GM10248 (cell line): ENCODE measurements at regions not wholly inside any gene's neighbourhood (a gene's known extent, or its start where the extent isn't known, plus 50 kb on each side); places are given as distances from the start of the nearest gene placed in this dataset.

Experiments used
- CTCF ChIA-PET: fragments of 300-600 bp; sonication (Branson Sonifier 250); formaldehyde crosslinking; extraction: SDS; loops from one replicate; lab custom pipeline; 2021; ENCODE audit warnings: antibody characterized with exemption; lab: Yijun Ruan, JAX
- POLR2A ChIA-PET: fragments of 350-650 bp; sonication (Branson Sonifier 250); formaldehyde crosslinking; extraction: SDS; loops from one replicate; lab custom pipeline; 2020; ENCODE audit warnings: antibody characterized with exemption; lab: Yijun Ruan, JAX
- DNase-seq: peaks from one replicate; pipeline ENCODE4 v3.0.0; 2012; ENCODE audit errors: extremely low spot score
- TF ChIP-seq, protein P1 (sequence below): IDR thresholded peaks from 2 replicates; pipeline ENCODE4 v1.5.1; 2012; ENCODE audit warnings: mild to moderate bottlenecking, low read depth; ENCODE audit errors: extremely low read depth, missing control alignments, control extremely low read depth

DNA sequence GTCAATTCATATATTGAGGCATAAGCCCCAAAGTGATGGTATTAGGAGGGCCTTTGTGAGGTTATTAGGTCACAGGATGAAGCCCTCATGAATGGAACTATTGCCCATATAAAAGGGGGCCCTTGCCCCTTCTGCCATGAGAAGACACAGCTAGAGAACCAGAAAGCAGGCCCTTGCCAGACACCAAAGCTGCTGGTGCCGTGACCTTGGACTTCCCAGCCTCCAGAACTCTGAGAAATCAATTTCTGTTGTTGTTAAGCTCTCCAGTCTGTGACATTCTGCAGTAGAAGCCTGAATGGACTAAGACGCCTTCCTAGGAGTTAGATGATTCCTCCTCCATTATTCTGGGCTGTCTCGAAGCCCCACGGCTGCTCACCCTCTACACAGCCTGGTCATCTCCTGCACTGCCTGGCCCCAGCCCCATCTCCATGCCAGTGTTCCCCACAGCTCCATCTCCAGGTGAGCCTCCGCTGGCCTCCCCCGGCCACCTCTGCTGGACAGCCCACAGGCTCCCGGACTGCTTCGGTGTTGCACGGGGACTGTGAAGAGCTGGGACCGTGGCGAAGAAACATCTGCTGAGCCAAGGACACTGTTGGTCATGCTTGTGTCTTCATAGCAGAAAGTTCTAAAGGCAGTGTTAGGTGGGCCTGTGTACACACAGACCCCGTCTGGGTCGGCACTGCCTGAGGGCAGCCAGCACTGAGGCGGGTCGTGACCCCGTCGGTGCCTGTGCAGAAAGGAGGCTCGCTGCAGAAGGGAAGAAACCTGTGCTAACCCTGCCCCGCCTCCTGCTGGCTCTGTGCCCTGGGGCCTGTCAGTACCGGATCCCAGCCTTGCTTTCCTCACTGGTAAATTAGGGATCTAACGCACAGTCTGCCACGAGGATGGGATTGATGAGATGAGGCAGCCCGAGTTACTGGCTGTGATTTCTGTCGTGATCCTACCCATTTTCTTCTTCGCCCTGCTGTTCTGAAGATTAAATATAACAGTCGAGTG lies 55.1 kb upstream of the CNOT6 start:
- ChIA-PET POLR2A (no interaction called here), CTCF (no interaction called here)
- DNase-seq, result no peak
- TF ChIP-seq, protein P1, sequence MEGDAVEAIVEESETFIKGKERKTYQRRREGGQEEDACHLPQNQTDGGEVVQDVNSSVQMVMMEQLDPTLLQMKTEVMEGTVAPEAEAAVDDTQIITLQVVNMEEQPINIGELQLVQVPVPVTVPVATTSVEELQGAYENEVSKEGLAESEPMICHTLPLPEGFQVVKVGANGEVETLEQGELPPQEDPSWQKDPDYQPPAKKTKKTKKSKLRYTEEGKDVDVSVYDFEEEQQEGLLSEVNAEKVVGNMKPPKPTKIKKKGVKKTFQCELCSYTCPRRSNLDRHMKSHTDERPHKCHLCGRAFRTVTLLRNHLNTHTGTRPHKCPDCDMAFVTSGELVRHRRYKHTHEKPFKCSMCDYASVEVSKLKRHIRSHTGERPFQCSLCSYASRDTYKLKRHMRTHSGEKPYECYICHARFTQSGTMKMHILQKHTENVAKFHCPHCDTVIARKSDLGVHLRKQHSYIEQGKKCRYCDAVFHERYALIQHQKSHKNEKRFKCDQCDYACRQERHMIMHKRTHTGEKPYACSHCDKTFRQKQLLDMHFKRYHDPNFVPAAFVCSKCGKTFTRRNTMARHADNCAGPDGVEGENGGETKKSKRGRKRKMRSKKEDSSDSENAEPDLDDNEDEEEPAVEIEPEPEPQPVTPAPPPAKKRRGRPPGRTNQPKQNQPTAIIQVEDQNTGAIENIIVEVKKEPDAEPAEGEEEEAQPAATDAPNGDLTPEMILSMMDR, result no peak

DNA sequence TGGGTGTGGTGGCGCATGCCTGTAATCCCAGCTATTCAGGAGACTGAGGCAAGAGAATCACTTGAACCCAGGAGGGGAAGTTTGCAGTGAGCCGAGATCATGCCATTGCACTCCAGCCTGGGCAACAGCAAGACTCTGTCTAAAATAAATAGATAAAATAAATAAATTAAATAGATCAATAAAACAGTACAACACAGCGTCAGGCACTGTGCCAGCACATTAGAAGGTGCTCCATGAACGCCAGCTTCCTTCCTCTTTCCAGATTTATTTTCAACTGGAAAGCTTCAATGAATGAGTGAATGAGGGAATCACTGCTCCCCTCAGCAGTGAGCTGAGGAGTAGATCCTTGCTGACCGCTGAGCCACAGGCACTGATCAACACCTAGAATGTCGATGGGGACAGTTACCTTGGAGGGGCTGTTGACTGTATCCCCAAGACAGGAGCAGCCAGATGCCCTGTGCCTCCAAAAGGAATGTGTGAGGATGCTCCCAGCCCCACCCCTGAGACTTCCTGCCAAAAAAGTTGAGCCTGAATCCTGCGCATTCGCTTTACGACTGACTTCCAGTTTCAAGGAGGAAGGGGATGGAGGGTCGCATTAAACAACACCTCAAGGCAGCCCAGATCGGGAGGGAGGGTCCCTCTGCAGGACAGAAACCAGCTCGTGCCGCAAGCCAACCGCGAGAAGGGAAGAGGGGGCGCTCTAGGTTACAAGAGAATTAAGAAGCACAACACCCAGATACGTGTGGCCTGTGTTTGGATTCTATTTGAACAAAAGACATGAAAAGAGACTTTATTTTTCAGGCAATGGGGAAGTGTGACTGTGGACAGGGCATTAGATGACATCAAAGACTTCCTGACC lies 54.0 kb upstream of the CNOT6 start:
- TF ChIP-seq, protein P1, result no peak
- POLR2A ChIA-PET, result no interaction called here
- CTCF ChIA-PET, result no interaction called here
- no peak for DNase-seq

DNA sequence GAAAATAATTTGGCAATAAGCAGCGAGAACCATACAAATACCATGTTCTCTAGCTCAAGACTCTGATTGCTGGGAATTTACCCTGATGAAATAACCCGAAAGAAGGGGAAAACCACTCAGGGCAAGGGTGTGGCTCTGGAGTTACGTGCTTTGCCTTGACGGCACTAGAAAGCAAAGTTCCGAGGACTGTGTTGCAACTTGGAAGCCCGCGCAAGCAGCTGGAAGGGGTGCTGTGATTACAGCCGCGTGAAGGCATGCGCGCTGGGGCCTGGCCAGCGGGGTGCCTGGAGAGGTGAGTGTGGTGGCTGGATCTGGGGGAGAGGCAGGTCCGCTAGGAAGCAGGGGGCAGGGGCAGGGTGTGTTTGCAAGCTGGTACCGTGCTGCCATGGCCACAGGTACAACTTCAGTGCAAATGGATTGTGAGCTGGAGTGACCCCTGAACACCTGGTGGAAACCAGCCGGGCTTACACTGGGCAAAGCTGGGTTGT lies 52.6 kb upstream of the CNOT6 start:
- no peak for DNase-seq
- ChIA-PET CTCF (interaction anchor here (1.3 to 1.5 kb wide), 2 partner anchors 44 to 113 kb away, joined by 3 read pairs; no protein-coding TSS in a partner anchor), POLR2A (no interaction called here)
- TF ChIP-seq, protein P1, result no peak
